Astrocyte (in vitro differentiated cells and primary cell): ENCODE measurements at regions not wholly inside any gene's neighbourhood (a gene's known extent, or its start where the extent isn't known, plus 50 kb on each side); places are given as distances from the start of the nearest gene placed in this dataset.

Source experiments
- EZH2 ChIP-seq: IDR thresholded peaks from 2 replicates; pipeline ENCODE4 v1.6.1; 2012; ENCODE audit warnings: mild to moderate bottlenecking, low read length, inconsistent platforms; ENCODE audit not compliant: insufficient read depth
- TF ChIP-seq, protein P1 (sequence below): IDR thresholded peaks from 2 replicates; pipeline ENCODE4 v1.5.1; 2011; ENCODE audit warnings: low read depth, mild to moderate bottlenecking, inconsistent platforms, low read length, moderate library complexity; ENCODE audit not compliant: insufficient read depth

DNA sequence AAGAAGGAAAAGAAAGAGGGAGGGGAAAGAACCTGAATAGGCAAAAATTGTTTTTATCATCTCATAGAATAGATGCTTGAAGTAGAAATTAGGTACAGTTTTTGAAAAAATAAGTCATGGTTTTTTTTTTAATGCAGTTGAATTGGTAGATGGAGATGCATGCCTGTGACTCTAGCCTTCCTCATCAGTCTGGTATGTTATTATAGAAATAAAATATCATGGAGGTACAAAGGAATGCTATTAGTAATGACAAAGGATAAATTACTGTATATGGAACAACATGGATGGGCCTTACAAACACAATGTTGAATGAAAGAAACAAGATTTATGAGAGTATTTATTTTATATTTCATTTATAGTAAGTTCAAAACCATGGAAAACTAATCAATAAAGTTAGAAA, 162.4 kb upstream of the GALNT15 start:
- TF ChIP-seq, protein P1, sequence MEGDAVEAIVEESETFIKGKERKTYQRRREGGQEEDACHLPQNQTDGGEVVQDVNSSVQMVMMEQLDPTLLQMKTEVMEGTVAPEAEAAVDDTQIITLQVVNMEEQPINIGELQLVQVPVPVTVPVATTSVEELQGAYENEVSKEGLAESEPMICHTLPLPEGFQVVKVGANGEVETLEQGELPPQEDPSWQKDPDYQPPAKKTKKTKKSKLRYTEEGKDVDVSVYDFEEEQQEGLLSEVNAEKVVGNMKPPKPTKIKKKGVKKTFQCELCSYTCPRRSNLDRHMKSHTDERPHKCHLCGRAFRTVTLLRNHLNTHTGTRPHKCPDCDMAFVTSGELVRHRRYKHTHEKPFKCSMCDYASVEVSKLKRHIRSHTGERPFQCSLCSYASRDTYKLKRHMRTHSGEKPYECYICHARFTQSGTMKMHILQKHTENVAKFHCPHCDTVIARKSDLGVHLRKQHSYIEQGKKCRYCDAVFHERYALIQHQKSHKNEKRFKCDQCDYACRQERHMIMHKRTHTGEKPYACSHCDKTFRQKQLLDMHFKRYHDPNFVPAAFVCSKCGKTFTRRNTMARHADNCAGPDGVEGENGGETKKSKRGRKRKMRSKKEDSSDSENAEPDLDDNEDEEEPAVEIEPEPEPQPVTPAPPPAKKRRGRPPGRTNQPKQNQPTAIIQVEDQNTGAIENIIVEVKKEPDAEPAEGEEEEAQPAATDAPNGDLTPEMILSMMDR: no peak
- no peak for TF ChIP-seq EZH2
